ENCODE measurements at regions not wholly inside any gene's neighbourhood (a gene's known extent, or its start where the extent isn't known, plus 50 kb on each side); places are given as distances from the start of the nearest gene placed in this dataset.

DNA sequence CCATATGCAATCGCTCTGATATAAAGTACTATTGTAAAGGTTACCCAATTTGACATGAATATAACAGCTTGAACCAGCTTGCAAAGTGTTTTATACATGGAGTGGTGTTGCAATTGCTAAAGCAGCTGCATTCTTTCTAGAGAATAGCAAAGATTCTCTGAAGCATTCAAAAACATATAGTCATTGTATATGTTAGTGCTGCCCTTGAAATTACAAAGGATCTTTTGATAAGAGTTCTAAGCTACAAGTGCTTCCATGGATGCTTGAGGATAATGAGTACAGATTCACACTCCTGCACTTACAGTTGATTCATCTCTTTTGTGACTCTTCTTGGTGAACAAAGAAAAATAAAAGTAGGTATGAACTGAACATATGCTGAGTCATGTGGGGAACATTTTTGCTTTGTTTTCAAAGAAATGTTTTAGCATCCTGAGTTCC lies 175.7 kb downstream of the ALDH8A1 start:
- TF ChIP-seq, protein P1, sequence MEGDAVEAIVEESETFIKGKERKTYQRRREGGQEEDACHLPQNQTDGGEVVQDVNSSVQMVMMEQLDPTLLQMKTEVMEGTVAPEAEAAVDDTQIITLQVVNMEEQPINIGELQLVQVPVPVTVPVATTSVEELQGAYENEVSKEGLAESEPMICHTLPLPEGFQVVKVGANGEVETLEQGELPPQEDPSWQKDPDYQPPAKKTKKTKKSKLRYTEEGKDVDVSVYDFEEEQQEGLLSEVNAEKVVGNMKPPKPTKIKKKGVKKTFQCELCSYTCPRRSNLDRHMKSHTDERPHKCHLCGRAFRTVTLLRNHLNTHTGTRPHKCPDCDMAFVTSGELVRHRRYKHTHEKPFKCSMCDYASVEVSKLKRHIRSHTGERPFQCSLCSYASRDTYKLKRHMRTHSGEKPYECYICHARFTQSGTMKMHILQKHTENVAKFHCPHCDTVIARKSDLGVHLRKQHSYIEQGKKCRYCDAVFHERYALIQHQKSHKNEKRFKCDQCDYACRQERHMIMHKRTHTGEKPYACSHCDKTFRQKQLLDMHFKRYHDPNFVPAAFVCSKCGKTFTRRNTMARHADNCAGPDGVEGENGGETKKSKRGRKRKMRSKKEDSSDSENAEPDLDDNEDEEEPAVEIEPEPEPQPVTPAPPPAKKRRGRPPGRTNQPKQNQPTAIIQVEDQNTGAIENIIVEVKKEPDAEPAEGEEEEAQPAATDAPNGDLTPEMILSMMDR (conservative IDR thresholded peaks at IDR 0.05; ENCODE audit: low read length): no peak
- no peak for TF ChIP-seq EZH2phosphoT487 (IDR thresholded peaks at IDR 0.05; ENCODE audit: borderline replicate concordance)

Measured in Loucy (cell line).